A204.1 (cell line): ENCODE measurements at regions not wholly inside any gene's neighbourhood (a gene's known extent, or its start where the extent isn't known, plus 50 kb on each side); places are given as distances from the start of the nearest gene placed in this dataset.
"Not testable (repeated sequence)": the region's sequence is repeated elsewhere in the genome, so short reads cannot be mapped to it uniquely, and the experiment has no call there.

Experiments used
- FAIRE-seq: peaks from 2 replicates; lab custom pipeline; 2012; peaks lifted over from hg19 to GRCh38; lab: Jason Lieb, UNC

- no peak for FAIRE-seq
Observed at GRCh38 chr18:60319129-60319528, 53.4 kb downstream of the MC4R start.

DNA sequence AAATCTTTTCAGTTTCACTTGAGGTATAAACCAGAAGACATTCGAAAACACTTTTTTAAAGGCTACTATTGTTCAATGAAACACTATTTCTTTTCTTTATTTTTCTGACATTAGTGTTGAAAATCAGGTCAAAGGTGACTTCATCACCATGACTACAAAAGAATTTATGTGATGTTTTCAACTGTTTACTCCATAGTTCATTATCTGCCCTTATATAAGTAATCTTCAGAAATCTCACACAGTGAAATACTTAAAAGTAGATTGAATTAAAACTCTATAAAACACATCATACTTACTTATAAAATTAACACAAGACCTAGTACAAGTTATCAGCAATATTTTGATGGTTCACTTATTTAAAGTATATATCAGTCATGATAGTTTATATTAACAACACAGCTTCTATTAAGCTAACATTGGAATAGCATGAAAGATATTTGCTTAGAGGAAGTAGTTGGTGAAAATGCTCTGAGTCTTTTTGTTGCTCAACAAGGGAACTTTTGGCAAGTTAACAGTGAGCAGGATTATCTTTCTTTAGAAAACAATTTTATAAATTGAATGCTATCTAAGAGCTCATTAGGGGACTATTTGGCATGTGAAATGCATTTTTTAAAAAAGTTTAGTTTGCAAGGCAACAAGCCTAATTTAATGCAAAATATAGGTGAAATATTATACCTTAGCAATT lies 60.8 kb downstream of the MC4R start:
- no peak for FAIRE-seq

DNA sequence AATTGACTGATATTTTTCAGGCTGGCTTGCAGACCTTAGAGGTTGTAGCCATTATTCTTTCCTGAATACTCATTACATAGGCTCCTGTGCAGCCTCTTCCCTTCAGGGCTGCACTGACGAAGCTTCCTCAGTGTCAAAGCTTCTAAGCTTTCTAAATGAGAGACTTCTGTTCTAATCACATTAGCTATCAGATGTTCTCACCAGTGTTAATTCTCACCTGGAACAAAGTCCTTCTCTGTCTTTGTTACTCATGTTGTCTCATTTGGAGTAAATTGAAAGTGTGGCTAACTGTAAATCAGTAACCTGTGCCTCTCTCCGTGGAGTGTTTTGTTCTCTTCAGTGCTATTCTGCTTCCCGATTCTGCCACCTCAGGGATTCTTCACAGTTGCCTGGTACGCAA lies 76.9 kb downstream of the MC4R start:
- no peak for FAIRE-seq

DNA sequence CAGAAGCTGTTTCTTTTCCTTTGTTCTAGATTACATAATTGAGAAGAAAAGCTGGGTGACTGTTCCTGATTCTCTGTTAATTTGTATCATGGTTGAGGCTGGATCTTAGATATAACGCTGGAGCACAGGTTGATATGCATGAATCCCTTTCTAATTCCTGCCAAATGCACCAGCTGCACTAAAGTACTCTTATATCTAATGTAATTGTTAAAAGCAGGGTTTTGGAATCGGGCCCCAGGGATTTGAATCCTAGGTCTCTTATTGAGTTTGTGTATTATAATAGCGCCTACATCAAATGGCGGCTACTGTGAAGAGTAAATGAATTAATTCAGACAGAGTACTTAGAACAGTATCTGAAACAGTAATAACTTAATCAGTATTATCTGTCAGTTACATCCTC lies 80.4 kb downstream of the MC4R start:
- no peak for FAIRE-seq

GRCh38 chr18:60279391-60279790 lies 93.2 kb downstream of the MC4R start:
- FAIRE-seq, result no peak

DNA sequence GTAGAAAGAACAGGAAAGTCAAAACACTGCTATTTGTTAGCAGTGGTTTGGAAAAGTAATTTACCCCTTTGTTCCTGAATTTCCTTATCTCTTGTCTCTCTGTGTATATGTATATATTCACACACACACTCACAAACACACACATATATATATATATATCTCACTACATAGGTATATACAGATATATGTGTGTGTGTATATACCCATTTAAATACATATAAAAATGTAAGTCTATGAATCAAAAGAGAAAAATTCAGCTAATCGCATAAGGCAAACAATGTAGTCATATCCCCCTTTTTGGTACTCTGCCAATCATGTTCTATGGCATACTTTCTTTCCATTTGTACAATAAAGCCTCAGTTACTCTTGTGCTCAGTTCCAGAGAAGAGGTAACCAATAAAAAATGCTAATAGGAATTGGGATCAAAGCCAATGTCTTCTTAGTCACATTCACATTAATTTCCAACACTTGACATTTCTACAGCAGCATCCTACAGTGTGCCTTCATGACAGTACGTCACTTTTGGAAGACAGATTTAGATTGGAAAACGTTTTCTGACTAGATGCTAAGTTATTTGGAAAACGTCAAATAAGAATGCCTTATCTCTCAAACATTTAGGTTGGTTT lies 94.6 kb downstream of the MC4R start:
- FAIRE-seq, result no peak

- no peak for FAIRE-seq
Observed at GRCh38 chr18:60267391-60268058, 105.0 kb downstream of the MC4R start.

DNA sequence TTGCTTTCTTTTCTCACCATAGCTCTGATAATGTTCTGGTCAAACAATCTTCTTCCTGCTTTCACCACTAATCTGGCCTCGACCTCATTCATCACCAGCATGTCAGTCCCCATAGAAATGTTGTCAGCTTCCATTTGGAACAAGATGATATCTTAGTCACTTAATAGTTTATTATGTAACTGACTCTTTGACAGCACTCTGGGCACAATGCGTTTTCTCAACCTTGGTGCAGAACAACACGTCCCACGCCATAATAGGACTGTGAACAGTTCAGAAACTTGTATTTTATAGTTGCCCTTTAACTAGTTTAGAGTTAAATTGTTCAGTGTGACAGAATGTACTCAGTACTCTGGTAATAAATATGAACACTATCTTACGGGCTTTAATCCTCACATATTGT lies 106.0 kb downstream of the MC4R start:
- FAIRE-seq, result no peak

GRCh38 chr18:60259052-60259681 lies 113.4 kb downstream of the MC4R start:
- FAIRE-seq, result no peak

DNA sequence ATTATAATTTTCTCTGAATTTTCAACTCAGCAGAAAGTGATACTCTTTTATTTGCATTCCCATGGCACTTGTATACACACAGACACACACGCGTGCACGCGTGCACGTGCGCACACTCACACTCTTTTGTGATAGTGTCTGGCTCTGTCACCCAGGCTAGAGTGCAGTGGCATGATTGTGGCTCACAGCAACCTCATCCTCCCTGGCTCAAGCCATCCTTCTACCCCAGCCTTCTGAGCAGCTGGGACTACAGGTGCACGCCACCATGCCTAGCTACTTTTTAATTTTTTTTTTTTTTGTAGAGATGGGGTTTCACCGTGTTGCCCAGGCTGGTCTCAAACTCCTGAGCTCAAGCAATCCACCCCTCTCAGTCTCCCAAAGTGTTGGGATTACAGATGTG lies 123.2 kb downstream of the MC4R start:
- no peak for FAIRE-seq

GRCh38 chr18:60248336-60249330 lies 123.9 kb downstream of the MC4R start:
- FAIRE-seq, result no peak

DNA sequence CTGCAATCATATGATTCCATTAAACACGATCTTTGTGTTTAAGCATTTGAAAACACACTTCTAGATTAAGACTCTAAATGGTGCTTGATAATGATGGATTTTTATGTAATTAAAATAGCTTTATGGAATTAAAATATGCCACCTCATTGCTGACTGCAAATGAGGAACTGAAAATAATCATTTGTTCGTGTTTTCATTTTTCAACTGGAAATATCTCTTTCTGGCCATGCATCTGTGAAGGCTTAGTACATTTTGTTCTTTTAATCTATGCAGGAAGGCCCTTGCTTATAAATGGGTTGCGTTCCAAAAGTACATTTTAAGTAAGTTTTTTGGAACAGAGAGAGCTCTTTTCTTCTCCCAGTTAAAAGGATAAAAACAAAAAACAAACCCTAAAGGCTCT lies 125.5 kb downstream of the MC4R start:
- no peak for FAIRE-seq

- FAIRE-seq, result no peak
Observed at GRCh38 chr18:60246606-60247005, 126.0 kb downstream of the MC4R start.

DNA sequence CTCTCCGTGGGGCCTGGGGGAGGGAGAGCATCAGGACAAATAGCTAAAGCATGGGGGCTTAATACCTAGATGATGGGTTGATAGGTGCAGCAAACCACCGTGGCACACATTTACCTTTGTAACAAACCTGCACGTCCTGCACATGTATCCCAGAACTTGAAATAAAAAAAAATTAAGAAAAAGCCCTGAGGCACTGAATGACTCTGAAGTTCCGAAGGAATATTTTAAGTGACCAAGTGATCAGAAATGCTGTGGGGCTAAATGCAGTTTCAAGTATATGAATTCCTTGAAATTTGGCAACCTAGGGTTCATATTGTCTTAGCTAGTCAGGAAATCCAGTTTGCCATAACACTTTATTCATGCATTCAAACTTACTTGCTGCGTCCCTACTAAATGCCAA lies 127.5 kb downstream of the MC4R start:
- FAIRE-seq, result no peak

GRCh38 chr18:60239024-60239710 lies 133.4 kb downstream of the MC4R start:
- FAIRE-seq, result not testable (repeated sequence)

GRCh38 chr18:60235164-60235563 lies 137.4 kb downstream of the MC4R start:
- no peak for FAIRE-seq

GRCh38 chr18:60232541-60232940 lies 140.0 kb downstream of the MC4R start:
- no peak for FAIRE-seq

GRCh38 chr18:60228609-60229595 lies 143.7 kb downstream of the MC4R start:
- no peak for FAIRE-seq

GRCh38 chr18:60215432-60215831 lies 157.1 kb downstream of the MC4R start:
- FAIRE-seq, result no peak

DNA sequence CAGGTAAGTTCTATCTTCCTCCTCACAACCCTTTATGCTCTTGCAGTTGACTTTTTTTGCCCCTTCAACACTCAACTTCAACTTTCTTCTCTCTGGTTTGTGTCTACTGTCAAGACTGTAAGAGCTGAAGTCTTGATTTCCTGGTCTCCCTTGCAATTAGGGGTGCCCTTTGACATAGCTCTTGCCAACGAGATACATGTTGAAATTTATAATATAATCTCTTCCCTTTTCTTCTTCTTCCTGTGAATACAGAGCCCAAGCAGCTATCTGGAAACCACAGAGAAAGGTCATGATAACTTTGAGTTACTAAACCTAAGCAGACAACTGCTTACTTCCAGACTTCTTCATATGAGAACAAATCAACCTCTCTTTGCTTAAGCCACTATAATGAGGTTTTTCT lies 163.5 kb downstream of the MC4R start:
- no peak for FAIRE-seq
